NT2/D1 (cell line): ENCODE measurements at regions not wholly inside any gene's neighbourhood (a gene's known extent, or its start where the extent isn't known, plus 50 kb on each side); places are given as distances from the start of the nearest gene placed in this dataset.

Source experiments
- DNase-seq: peaks from one replicate; pipeline ENCODE4 v3.0.0-alpha.2; 2011; ENCODE audit warnings: low read depth, low spot score
- H3K27me3 ChIP-seq: 2 replicates; pipeline ENCODE4 v1.6.0; 2011; ENCODE audit warnings: mild to moderate bottlenecking; ENCODE audit not compliant: insufficient read length, insufficient read depth
- H3K36me3 ChIP-seq: 2 replicates; pipeline ENCODE4 v1.6.1; 2011; ENCODE audit warnings: mild to moderate bottlenecking, low read length, mixed read lengths; ENCODE audit not compliant: insufficient read depth, insufficient read length
- H3K4me1 ChIP-seq: 2 replicates; pipeline ENCODE4 v1.5.1; 2011; ENCODE audit not compliant: insufficient read depth, insufficient read length
- H3K4me3 ChIP-seq: 2 replicates; pipeline ENCODE4 v1.5.1; 2011; ENCODE audit warnings: low read depth; ENCODE audit not compliant: insufficient read length
- H3K9ac ChIP-seq: 2 replicates; pipeline ENCODE4 v1.6.0; 2011; ENCODE audit warnings: low read depth; ENCODE audit not compliant: insufficient read length
- H3K9me3 ChIP-seq: 2 replicates; pipeline ENCODE4 v1.5.1; 2011; ENCODE audit warnings: mild to moderate bottlenecking, low read length; ENCODE audit not compliant: insufficient read depth
- SUZ12 ChIP-seq: IDR thresholded peaks from 2 replicates; pipeline ENCODE4 v1.6.1; 2011; ENCODE audit not compliant: insufficient read length, insufficient read depth; ENCODE audit errors: extremely low read depth
- YY1 ChIP-seq: IDR thresholded peaks from 2 replicates; pipeline ENCODE4 v1.6.1; 2011; ENCODE audit not compliant: insufficient read length, insufficient read depth
- ZNF274 ChIP-seq: IDR thresholded peaks from 2 replicates; pipeline ENCODE4 v1.6.1; 2011; ENCODE audit warnings: mild to moderate bottlenecking, low read depth, low read length

GRCh38 chr12:47024463-47024862 lies 55.0 kb upstream of the PCED1B start:
- Histone ChIP-seq H3K27me3 (no peaks in the 10 kb centered on the region), H3K9me3 (no peaks in the 10 kb centered on the region), H3K4me3 (no peak overlapping the region), H3K9ac (no peak overlapping the region), H3K4me1 (no peaks in the 10 kb centered on the region), H3K36me3 (no peaks in the 10 kb centered on the region)
- no peak for TF ChIP-seq YY1
- no peak for TF ChIP-seq SUZ12
- no peak for TF ChIP-seq ZNF274
- DNase-seq: no peak

DNA sequence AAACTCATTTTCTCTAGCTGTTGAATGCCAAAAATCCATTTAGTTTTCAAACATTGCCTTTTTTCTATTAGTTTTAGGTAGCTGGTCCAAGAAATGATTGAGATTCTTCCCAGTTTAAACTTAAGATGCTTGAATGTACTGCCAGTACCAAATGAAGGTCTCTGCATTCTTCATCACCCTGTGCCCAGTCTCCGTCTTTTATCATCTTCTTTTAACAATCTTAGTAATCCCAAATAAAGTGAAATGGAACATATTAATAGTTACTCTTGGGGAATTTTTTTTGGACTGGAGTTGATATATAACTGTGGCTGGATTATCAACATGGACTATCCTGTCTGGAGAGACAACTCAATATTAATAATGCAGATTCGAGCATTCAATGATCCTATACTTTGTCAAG lies 54.1 kb upstream of the PCED1B start:
- no peak for DNase-seq
- no peak overlapping the region for H3K9ac ChIP-seq
- H3K4me3 ChIP-seq: no peak overlapping the region
- TF ChIP-seq SUZ12: no peak
- TF ChIP-seq YY1: no peak
- no peak for TF ChIP-seq ZNF274
- H3K9me3 ChIP-seq: no peaks in the 10 kb centered on the region
- no peaks in the 10 kb centered on the region for H3K36me3 ChIP-seq
- H3K27me3 ChIP-seq: no peaks in the 10 kb centered on the region
- no peaks in the 10 kb centered on the region for H3K4me1 ChIP-seq

- Histone ChIP-seq H3K4me1 (no peaks in the 10 kb centered on the region), H3K36me3 (no peaks in the 10 kb centered on the region), H3K27me3 (no peaks in the 10 kb centered on the region), H3K9me3 (no peaks in the 10 kb centered on the region), H3K4me3 (no peak overlapping the region), H3K9ac (no peak overlapping the region)
- DNase-seq: no peak
- TF ChIP-seq SUZ12 (no peak), YY1 (no peak), ZNF274 (no peak)
Measured at GRCh38 chr12:47025798-47026197, 53.6 kb upstream of the PCED1B start.

- no peak for TF ChIP-seq YY1
- TF ChIP-seq SUZ12: no peak
- no peak for TF ChIP-seq ZNF274
- DNase-seq: no peak
- Histone ChIP-seq H3K9ac (no peak overlapping the region), H3K4me3 (no peak overlapping the region), H3K36me3 (no peaks in the 10 kb centered on the region), H3K27me3 (no peaks in the 10 kb centered on the region), H3K9me3 (no peaks in the 10 kb centered on the region), H3K4me1 (no peaks in the 10 kb centered on the region)
Measured at GRCh38 chr12:47026291-47026690, 53.1 kb upstream of the PCED1B start.
